HG03066 (cell line): ENCODE measurements at regions not wholly inside any gene's neighbourhood (a gene's known extent, or its start where the extent isn't known, plus 50 kb on each side); places are given as distances from the start of the nearest gene placed in this dataset.
"Not testable (repeated sequence)": the region's sequence is repeated elsewhere in the genome, so short reads cannot be mapped to it uniquely, and the experiment has no call there.

Experiments
- ATAC-seq: cut with Tn5 transposase; IDR thresholded peaks from one replicate; pipeline ENCODE4 v1.9.1; 2021; ENCODE audit warnings: low read depth; ENCODE audit not compliant: unreplicated experiment

- ATAC-seq: no peak
Observed at GRCh38 chr4:29081234-29081955, 1638.8 kb upstream of the PCDH7 start.

- ATAC-seq: no peak
Observed at GRCh38 chr4:29082684-29083083, 1637.5 kb upstream of the PCDH7 start.

- no peak for ATAC-seq
Observed at GRCh38 chr4:29085748-29086147, 1634.4 kb upstream of the PCDH7 start.

- ATAC-seq: no peak
Observed at GRCh38 chr4:29104694-29105093, 1615.5 kb upstream of the PCDH7 start.

- no peak for ATAC-seq
Observed at GRCh38 chr4:29113960-29114359, 1606.2 kb upstream of the PCDH7 start.

- ATAC-seq: not testable (repeated sequence)
Observed at GRCh38 chr4:29117231-29117722, 1602.9 kb upstream of the PCDH7 start.

- no peak for ATAC-seq
Observed at GRCh38 chr4:29121586-29121985, 1598.6 kb upstream of the PCDH7 start.

GRCh38 chr4:29128810-29129209 lies 1591.4 kb upstream of the PCDH7 start:
- ATAC-seq: no peak

- no peak for ATAC-seq
Observed at GRCh38 chr4:29131304-29131703, 1588.9 kb upstream of the PCDH7 start.

- no peak for ATAC-seq
Observed at GRCh38 chr4:29142708-29143107, 1577.5 kb upstream of the PCDH7 start.

GRCh38 chr4:29151584-29151983 lies 1568.6 kb upstream of the PCDH7 start:
- no peak for ATAC-seq

- ATAC-seq: no peak
Observed at GRCh38 chr4:29153642-29154041, 1566.5 kb upstream of the PCDH7 start.

- no peak for ATAC-seq
Observed at GRCh38 chr4:29175291-29175690, 1544.9 kb upstream of the PCDH7 start.

GRCh38 chr4:29199025-29199424 lies 1521.1 kb upstream of the PCDH7 start:
- no peak for ATAC-seq

- no peak for ATAC-seq
Observed at GRCh38 chr4:29199485-29199884, 1520.7 kb upstream of the PCDH7 start.

- no peak for ATAC-seq
Observed at GRCh38 chr4:29213020-29213419, 1507.1 kb upstream of the PCDH7 start.

GRCh38 chr4:29220761-29221160 lies 1499.4 kb upstream of the PCDH7 start:
- no peak for ATAC-seq

GRCh38 chr4:29224911-29225310 lies 1495.3 kb upstream of the PCDH7 start:
- no peak for ATAC-seq

- ATAC-seq: no peak
Observed at GRCh38 chr4:29240641-29241040, 1479.5 kb upstream of the PCDH7 start.

- no peak for ATAC-seq
Observed at GRCh38 chr4:29243054-29243453, 1477.1 kb upstream of the PCDH7 start.

- ATAC-seq: no peak
Observed at GRCh38 chr4:29243851-29244250, 1476.3 kb upstream of the PCDH7 start.

GRCh38 chr4:29259556-29259955 lies 1460.6 kb upstream of the PCDH7 start:
- ATAC-seq: no peak

GRCh38 chr4:29262986-29263385 lies 1457.2 kb upstream of the PCDH7 start:
- ATAC-seq: no peak
